Stimulated activated effector memory CD8-positive, alpha-beta T cell treated with anti-CD3 and anti-CD28 coated beads, Interleukin-12 subunit alpha, Interleukin-12 subunit beta, amount 100 ng/mL, for 72 hours (primary cell): ENCODE measurements at regions not wholly inside any gene's neighbourhood (a gene's known extent, or its start where the extent isn't known, plus 50 kb on each side); places are given as distances from the start of the nearest gene placed in this dataset.

ENCODE experiments used
- ATAC-seq: fragments of 150-1000 bp; cut with Tn5 transposase; 2 replicates; pipeline ENCODE4 v1.10.0; 2021
- DNase-seq, 2 donors: peaks; one replicate each; pipeline ENCODE4 v3.0.0; 2021 to 2022; ENCODE audit warnings: low spot score in 2 of 2
- H3K27ac Mint-ChIP-seq: one replicate; pipeline ENCODE4 v1.8.0; 2022; ENCODE audit warnings: mild to moderate bottlenecking, mixed read lengths
- H3K36me3 Mint-ChIP-seq: one replicate; pipeline ENCODE4 v1.8.0; 2022; ENCODE audit warnings: mild to moderate bottlenecking, mixed read lengths
- H3K4me1 Mint-ChIP-seq: one replicate; pipeline ENCODE4 v1.8.0; 2022; ENCODE audit warnings: mixed read lengths
- H3K4me3 Mint-ChIP-seq: one replicate; pipeline ENCODE4 v1.8.0; 2022; ENCODE audit warnings: mild to moderate bottlenecking, mixed read lengths
- H3K9me3 Mint-ChIP-seq: one replicate; pipeline ENCODE4 v1.8.0; 2022; ENCODE audit warnings: mixed read lengths

- Mint-ChIP-seq H3K4me1 (peaks cover 13% of the 10 kb centered on the region), H3K36me3 (no peaks in the 10 kb centered on the region), H3K9me3 (no peaks in the 10 kb centered on the region), H3K27ac (no peak overlapping the region), H3K4me3 (peak overlapping the region; percentile 4)
- ATAC-seq (peak; percentile 84), DNase-seq (peak; percentile 9 to 55)
Observed at GRCh38 chr1:38527373-38527966, 332.1 kb downstream of the RRAGC start.

GRCh38 chr1:38526046-38526445 lies 333.5 kb downstream of the RRAGC start:
- Mint-ChIP-seq H3K9me3 (no peaks in the 10 kb centered on the region), H3K36me3 (no peaks in the 10 kb centered on the region), H3K27ac (no peak overlapping the region), H3K4me3 (no peak overlapping the region), H3K4me1 (peaks cover 13% of the 10 kb centered on the region)
- DNase-seq (no peak), ATAC-seq (no peak)

GRCh38 chr1:38525343-38526043 lies 334.1 kb downstream of the RRAGC start:
- Mint-ChIP-seq H3K27ac (no peak overlapping the region), H3K4me1 (peaks cover 13% of the 10 kb centered on the region), H3K9me3 (no peaks in the 10 kb centered on the region), H3K4me3 (no peak overlapping the region), H3K36me3 (no peaks in the 10 kb centered on the region)
- ATAC-seq (no peak), DNase-seq (no peak)

GRCh38 chr1:38524025-38524641 lies 335.4 kb downstream of the RRAGC start:
- H3K36me3 Mint-ChIP-seq = no peaks in the 10 kb centered on the region
- no peak overlapping the region for H3K4me3 Mint-ChIP-seq
- ATAC-seq (no peak), DNase-seq (no peak)
- H3K27ac Mint-ChIP-seq = no peak overlapping the region
- H3K4me1 Mint-ChIP-seq = peaks cover 13% of the 10 kb centered on the region
- no peaks in the 10 kb centered on the region for H3K9me3 Mint-ChIP-seq

GRCh38 chr1:38523568-38523939 lies 336.0 kb downstream of the RRAGC start:
- DNase-seq (no peak), ATAC-seq (no peak)
- Mint-ChIP-seq H3K4me1 (peaks cover 13% of the 10 kb centered on the region), H3K36me3 (no peaks in the 10 kb centered on the region), H3K9me3 (no peaks in the 10 kb centered on the region), H3K4me3 (no peak overlapping the region), H3K27ac (no peak overlapping the region)

- Mint-ChIP-seq H3K4me3 (no peak overlapping the region), H3K9me3 (no peaks in the 10 kb centered on the region), H3K36me3 (no peaks in the 10 kb centered on the region), H3K4me1 (peaks cover 13% of the 10 kb centered on the region), H3K27ac (no peak overlapping the region)
- DNase-seq = no peak
- no peak for ATAC-seq
Observed at GRCh38 chr1:38522915-38523567, 336.5 kb downstream of the RRAGC start.

- Mint-ChIP-seq H3K4me1 (no peaks in the 10 kb centered on the region), H3K27ac (no peak overlapping the region), H3K4me3 (no peak overlapping the region), H3K9me3 (no peaks in the 10 kb centered on the region), H3K36me3 (no peaks in the 10 kb centered on the region)
- DNase-seq (no peak), ATAC-seq (no peak)
Observed at GRCh38 chr1:38516560-38516959, 343.0 kb downstream of the RRAGC start.

GRCh38 chr1:38512789-38513188 lies 346.8 kb downstream of the RRAGC start:
- ATAC-seq (no peak), DNase-seq (no peak)
- H3K9me3 Mint-ChIP-seq = no peaks in the 10 kb centered on the region
- no peaks in the 10 kb centered on the region for H3K36me3 Mint-ChIP-seq
- no peaks in the 10 kb centered on the region for H3K4me1 Mint-ChIP-seq
- no peak overlapping the region for H3K4me3 Mint-ChIP-seq
- H3K27ac Mint-ChIP-seq = no peak overlapping the region

- H3K27ac Mint-ChIP-seq = no peak overlapping the region
Observed at GRCh38 chr1:38512024-38512767, 347.4 kb downstream of the RRAGC start.

GRCh38 chr1:38508232-38508631 lies 351.3 kb downstream of the RRAGC start:
- ATAC-seq (no peak), DNase-seq (no peak)
- Mint-ChIP-seq H3K4me3 (no peak overlapping the region), H3K4me1 (peaks cover 7% of the 10 kb centered on the region), H3K27ac (no peak overlapping the region), H3K36me3 (no peaks in the 10 kb centered on the region), H3K9me3 (no peaks in the 10 kb centered on the region)

More at GRCh38 chr1:38512024-38512767, 347.4 kb downstream of the RRAGC start:
- no peaks in the 10 kb centered on the region for H3K4me1 Mint-ChIP-seq
- no peak for ATAC-seq
- no peaks in the 10 kb centered on the region for H3K9me3 Mint-ChIP-seq
- no peak for DNase-seq
- no peaks in the 10 kb centered on the region for H3K36me3 Mint-ChIP-seq
- H3K4me3 Mint-ChIP-seq = no peak overlapping the region

- peaks cover 7% of the 10 kb centered on the region for H3K4me1 Mint-ChIP-seq
- H3K4me3 Mint-ChIP-seq = no peak overlapping the region
- DNase-seq (no peak), ATAC-seq (no peak)
- no peaks in the 10 kb centered on the region for H3K9me3 Mint-ChIP-seq
- no peaks in the 10 kb centered on the region for H3K36me3 Mint-ChIP-seq
- H3K27ac Mint-ChIP-seq = no peak overlapping the region
Observed at GRCh38 chr1:38507563-38507962, 352.0 kb downstream of the RRAGC start.

- DNase-seq = no peak
- H3K4me3 Mint-ChIP-seq = no peak overlapping the region
- H3K4me1 Mint-ChIP-seq = peaks cover 7% of the 10 kb centered on the region
- H3K9me3 Mint-ChIP-seq = no peaks in the 10 kb centered on the region
- H3K27ac Mint-ChIP-seq = no peak overlapping the region
- no peaks in the 10 kb centered on the region for H3K36me3 Mint-ChIP-seq
- ATAC-seq = no peak
Observed at GRCh38 chr1:38505944-38506343, 353.6 kb downstream of the RRAGC start.

GRCh38 chr1:38502758-38503157 lies 356.8 kb downstream of the RRAGC start:
- H3K9me3 Mint-ChIP-seq = no peaks in the 10 kb centered on the region
- no peak for ATAC-seq

GRCh38 chr1:38500891-38501290 lies 358.7 kb downstream of the RRAGC start:
- Mint-ChIP-seq H3K27ac (no peak overlapping the region), H3K9me3 (no peaks in the 10 kb centered on the region), H3K4me1 (peaks cover 7% of the 10 kb centered on the region), H3K4me3 (no peak overlapping the region), H3K36me3 (no peaks in the 10 kb centered on the region)
- ATAC-seq = no peak
- no peak for DNase-seq

More at GRCh38 chr1:38502758-38503157, 356.8 kb downstream of the RRAGC start:
- Mint-ChIP-seq H3K4me3 (no peak overlapping the region), H3K4me1 (peaks cover 12% of the 10 kb centered on the region), H3K36me3 (no peaks in the 10 kb centered on the region), H3K27ac (no peak overlapping the region)
- DNase-seq = no peak

GRCh38 chr1:38500352-38500751 lies 359.2 kb downstream of the RRAGC start:
- no peaks in the 10 kb centered on the region for H3K36me3 Mint-ChIP-seq
- H3K4me1 Mint-ChIP-seq = peaks cover 6% of the 10 kb centered on the region
- no peak overlapping the region for H3K4me3 Mint-ChIP-seq
- H3K9me3 Mint-ChIP-seq = no peaks in the 10 kb centered on the region
- no peak overlapping the region for H3K27ac Mint-ChIP-seq
- DNase-seq (no peak), ATAC-seq (no peak)
